ENCODE measurements at regions not wholly inside any gene's neighbourhood (a gene's known extent, or its start where the extent isn't known, plus 50 kb on each side); places are given as distances from the start of the nearest gene placed in this dataset.

DNA sequence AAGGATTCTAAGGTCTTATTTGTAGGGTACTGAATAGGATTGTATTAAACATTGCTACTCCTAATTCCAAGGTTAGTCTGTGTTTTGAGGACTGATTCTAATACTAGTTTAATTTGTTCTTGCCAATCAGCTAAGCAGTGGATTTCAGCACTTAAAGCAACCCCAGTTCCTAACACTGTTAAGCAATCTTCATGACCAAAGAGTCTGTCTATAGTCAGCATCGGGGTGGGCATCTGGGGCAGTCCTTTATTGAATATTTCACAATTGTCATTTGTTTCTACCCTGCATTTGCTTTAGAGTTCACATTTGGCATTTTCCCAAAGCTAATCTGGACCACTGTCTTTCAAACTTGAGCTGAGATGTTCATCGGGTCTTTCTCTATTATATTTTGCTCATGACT, 248.0 kb upstream of the TANK start:
- TF ChIP-seq, protein P1, sequence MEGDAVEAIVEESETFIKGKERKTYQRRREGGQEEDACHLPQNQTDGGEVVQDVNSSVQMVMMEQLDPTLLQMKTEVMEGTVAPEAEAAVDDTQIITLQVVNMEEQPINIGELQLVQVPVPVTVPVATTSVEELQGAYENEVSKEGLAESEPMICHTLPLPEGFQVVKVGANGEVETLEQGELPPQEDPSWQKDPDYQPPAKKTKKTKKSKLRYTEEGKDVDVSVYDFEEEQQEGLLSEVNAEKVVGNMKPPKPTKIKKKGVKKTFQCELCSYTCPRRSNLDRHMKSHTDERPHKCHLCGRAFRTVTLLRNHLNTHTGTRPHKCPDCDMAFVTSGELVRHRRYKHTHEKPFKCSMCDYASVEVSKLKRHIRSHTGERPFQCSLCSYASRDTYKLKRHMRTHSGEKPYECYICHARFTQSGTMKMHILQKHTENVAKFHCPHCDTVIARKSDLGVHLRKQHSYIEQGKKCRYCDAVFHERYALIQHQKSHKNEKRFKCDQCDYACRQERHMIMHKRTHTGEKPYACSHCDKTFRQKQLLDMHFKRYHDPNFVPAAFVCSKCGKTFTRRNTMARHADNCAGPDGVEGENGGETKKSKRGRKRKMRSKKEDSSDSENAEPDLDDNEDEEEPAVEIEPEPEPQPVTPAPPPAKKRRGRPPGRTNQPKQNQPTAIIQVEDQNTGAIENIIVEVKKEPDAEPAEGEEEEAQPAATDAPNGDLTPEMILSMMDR (IDR thresholded peaks at IDR 0.05): no peak
- no peak for TF ChIP-seq POLR2A (IDR thresholded peaks at IDR 0.05)

Data from esophagus squamous epithelium (tissue), 4 donors.